Endodermal cell (in vitro differentiated cells): ENCODE measurements at regions not wholly inside any gene's neighbourhood (a gene's known extent, or its start where the extent isn't known, plus 50 kb on each side); places are given as distances from the start of the nearest gene placed in this dataset.

Experiments used
- DNase-seq: peaks from one replicate; pipeline ENCODE4 v3.0.0-alpha.2; 2017
- H3K27ac ChIP-seq: 2 replicates; pipeline ENCODE4 v1.5.1; 2013; ENCODE audit warnings: mild to moderate bottlenecking, low read depth, low read length, moderate library complexity
- H3K27me3 ChIP-seq: 2 replicates; pipeline ENCODE4 v1.6.1; 2013; ENCODE audit warnings: mild to moderate bottlenecking, low read length, moderate library complexity; ENCODE audit not compliant: insufficient read depth, control insufficient read depth, poor library complexity, severe bottlenecking
- H3K36me3 ChIP-seq: 2 replicates; pipeline ENCODE4 v1.7.0; 2013; ENCODE audit warnings: mild to moderate bottlenecking, low read length, moderate library complexity; ENCODE audit not compliant: control insufficient read depth, insufficient read depth
- H3K4me1 ChIP-seq: one replicate; pipeline ENCODE4 v1.7.0; 2013; ENCODE audit warnings: low read length; ENCODE audit not compliant: control insufficient read depth, insufficient read depth
- H3K4me3 ChIP-seq: 2 replicates; pipeline ENCODE4 v1.5.1; 2013; ENCODE audit warnings: mild to moderate bottlenecking, low read length, moderate library complexity
- H3K9ac ChIP-seq: 2 replicates; pipeline ENCODE4 v1.6.1; 2013; ENCODE audit warnings: mild to moderate bottlenecking, low read length, moderate library complexity; ENCODE audit not compliant: poor library complexity, severe bottlenecking; ENCODE audit errors: extremely low read depth
- H3K9me3 ChIP-seq: 2 replicates; pipeline ENCODE4 v1.6.1; 2013; ENCODE audit warnings: mild to moderate bottlenecking, low read length, moderate library complexity; ENCODE audit not compliant: control insufficient read depth
- H3K27ac Mint-ChIP-seq: 2 replicates; pipeline ENCODE4 v1.8.0; 2020; ENCODE audit warnings: mixed read lengths
- H3K27me3 Mint-ChIP-seq: 2 replicates; pipeline ENCODE4 v1.8.0; 2021; ENCODE audit warnings: mild to moderate bottlenecking, mixed read lengths; ENCODE audit not compliant: insufficient read depth
- H3K36me3 Mint-ChIP-seq: 2 replicates; pipeline ENCODE4 v1.8.0; 2020; ENCODE audit warnings: low read depth, mixed read lengths
- H3K4me1 Mint-ChIP-seq: 2 replicates; pipeline ENCODE4 v1.8.0; 2020; ENCODE audit warnings: mixed read lengths
- H3K4me3 Mint-ChIP-seq: 2 replicates; pipeline ENCODE4 v1.8.0; 2020; ENCODE audit warnings: mild to moderate bottlenecking, moderate library complexity, mixed read lengths
- H3K9me3 Mint-ChIP-seq: 2 replicates; pipeline ENCODE4 v1.8.0; 2020; ENCODE audit warnings: mild to moderate bottlenecking, mixed read lengths
- WGBS, 2 experiments: methylation state at CpG; one replicate each; pipeline versions ENCODE4 v1.1.5 to v1.1.7; 2013; ENCODE audit warnings: missing lambda C conversion rate in 2 of 2, mixed read lengths in 1 of 2; ENCODE audit not compliant: insufficient coverage in 1 of 2, insufficient read length in 1 of 2; 5-methylcytosine and 5-hydroxymethylcytosine counted together
- TF ChIP-seq, protein P1 (sequence below): fragments of 200-600 bp; sonication (generic); conservative IDR thresholded peaks from 2 replicates; pipeline ENCODE4 v1.5.0; 2021; ENCODE audit warnings: antibody characterized with exemption, mild to moderate bottlenecking

- no peak overlapping the region for H3K27ac Mint-ChIP-seq
- H3K4me3 ChIP-seq: no peak overlapping the region
- no peaks in the 10 kb centered on the region for H3K36me3 Mint-ChIP-seq
- no peak for DNase-seq
- H3K9ac ChIP-seq: no peak overlapping the region
- no peak overlapping the region for H3K27ac ChIP-seq
- H3K9me3 Mint-ChIP-seq: peaks cover 2% of the 10 kb centered on the region
- no peaks in the 10 kb centered on the region for H3K27me3 ChIP-seq
- H3K27me3 Mint-ChIP-seq: no peaks in the 10 kb centered on the region
- no peak overlapping the region for H3K4me3 Mint-ChIP-seq
- H3K4me1 Mint-ChIP-seq: no peaks in the 10 kb centered on the region
- H3K36me3 ChIP-seq: no peaks in the 10 kb centered on the region
- H3K9me3 ChIP-seq: no peaks in the 10 kb centered on the region
- TF ChIP-seq, protein P1, sequence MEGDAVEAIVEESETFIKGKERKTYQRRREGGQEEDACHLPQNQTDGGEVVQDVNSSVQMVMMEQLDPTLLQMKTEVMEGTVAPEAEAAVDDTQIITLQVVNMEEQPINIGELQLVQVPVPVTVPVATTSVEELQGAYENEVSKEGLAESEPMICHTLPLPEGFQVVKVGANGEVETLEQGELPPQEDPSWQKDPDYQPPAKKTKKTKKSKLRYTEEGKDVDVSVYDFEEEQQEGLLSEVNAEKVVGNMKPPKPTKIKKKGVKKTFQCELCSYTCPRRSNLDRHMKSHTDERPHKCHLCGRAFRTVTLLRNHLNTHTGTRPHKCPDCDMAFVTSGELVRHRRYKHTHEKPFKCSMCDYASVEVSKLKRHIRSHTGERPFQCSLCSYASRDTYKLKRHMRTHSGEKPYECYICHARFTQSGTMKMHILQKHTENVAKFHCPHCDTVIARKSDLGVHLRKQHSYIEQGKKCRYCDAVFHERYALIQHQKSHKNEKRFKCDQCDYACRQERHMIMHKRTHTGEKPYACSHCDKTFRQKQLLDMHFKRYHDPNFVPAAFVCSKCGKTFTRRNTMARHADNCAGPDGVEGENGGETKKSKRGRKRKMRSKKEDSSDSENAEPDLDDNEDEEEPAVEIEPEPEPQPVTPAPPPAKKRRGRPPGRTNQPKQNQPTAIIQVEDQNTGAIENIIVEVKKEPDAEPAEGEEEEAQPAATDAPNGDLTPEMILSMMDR: no peak
- H3K4me1 ChIP-seq: no peaks in the 10 kb centered on the region
- WGBS, 2 experiments: 93 to 100% methylated on average over 1 to 3 of the region's 4 CpGs
Observed at GRCh38 chr12:104816845-104817503, 141.1 kb downstream of the SLC41A2 start.

GRCh38 chr12:104815935-104816334, 142.2 kb downstream of the SLC41A2 start:
- no peaks in the 10 kb centered on the region for H3K27me3 Mint-ChIP-seq
- no peak for DNase-seq
- Histone ChIP-seq H3K27me3 (no peaks in the 10 kb centered on the region), H3K36me3 (no peaks in the 10 kb centered on the region), H3K9ac (no peak overlapping the region), H3K4me3 (no peak overlapping the region), H3K4me1 (no peaks in the 10 kb centered on the region), H3K9me3 (no peaks in the 10 kb centered on the region), H3K27ac (no peak overlapping the region)
- H3K27ac Mint-ChIP-seq: no peak overlapping the region
- TF ChIP-seq, protein P1: no peak
- H3K36me3 Mint-ChIP-seq: no peaks in the 10 kb centered on the region
- H3K4me1 Mint-ChIP-seq: no peaks in the 10 kb centered on the region
- H3K9me3 Mint-ChIP-seq: peaks cover 2% of the 10 kb centered on the region
- no peak overlapping the region for H3K4me3 Mint-ChIP-seq
- WGBS, 2 experiments: 85% methylated on average over 5 of the region's 5 CpGs; no CpG with 5 or more reads in 1 of the 2 experiments

- Mint-ChIP-seq H3K27me3 (no peaks in the 10 kb centered on the region), H3K9me3 (peaks cover 2% of the 10 kb centered on the region), H3K4me1 (no peaks in the 10 kb centered on the region), H3K27ac (no peak overlapping the region), H3K36me3 (no peaks in the 10 kb centered on the region), H3K4me3 (no peak overlapping the region)
- Histone ChIP-seq H3K4me1 (no peaks in the 10 kb centered on the region), H3K9me3 (no peaks in the 10 kb centered on the region), H3K4me3 (no peak overlapping the region), H3K36me3 (no peaks in the 10 kb centered on the region), H3K9ac (no peak overlapping the region), H3K27me3 (no peaks in the 10 kb centered on the region), H3K27ac (no peak overlapping the region)
- WGBS, 2 experiments: 43% methylated on average over 2 of the region's 3 CpGs; no CpG with 5 or more reads in 1 of the 2 experiments
- TF ChIP-seq, protein P1: no peak
- no peak for DNase-seq
Observed at GRCh38 chr12:104814944-104815343, 143.1 kb downstream of the SLC41A2 start.
